Right renal pelvis (tissue), 4 donors: ENCODE measurements at regions not wholly inside any gene's neighbourhood (a gene's known extent, or its start where the extent isn't known, plus 50 kb on each side); places are given as distances from the start of the nearest gene placed in this dataset.

Experiments
- DNase-seq, 4 donors: peaks; one replicate each; pipeline ENCODE4 v3.0.0-alpha.2; 2013; ENCODE audit warnings: low read depth in 4 of 4, low spot score in 3 of 4, missing footprints in 1 of 4

- DNase-seq, result no peak
Measured at GRCh38 chr6:137750297-137750696, 116.8 kb upstream of the TNFAIP3 start.

GRCh38 chr6:137751768-137752560, 115.1 kb upstream of the TNFAIP3 start:
- DNase-seq, result no peak

- DNase-seq, result no peak
Measured at GRCh38 chr6:137754366-137754765, 112.7 kb upstream of the TNFAIP3 start.

- DNase-seq, result no peak
Measured at GRCh38 chr6:137754866-137755265, 112.2 kb upstream of the TNFAIP3 start.

GRCh38 chr6:137755284-137755683, 111.8 kb upstream of the TNFAIP3 start:
- no peak for DNase-seq

GRCh38 chr6:137756788-137757187, 110.3 kb upstream of the TNFAIP3 start:
- DNase-seq, result no peak

- DNase-seq, result no peak
Measured at GRCh38 chr6:137758661-137759060, 108.4 kb upstream of the TNFAIP3 start.

GRCh38 chr6:137759624-137760023, 107.4 kb upstream of the TNFAIP3 start:
- DNase-seq, result no peak

- no peak for DNase-seq
Measured at GRCh38 chr6:137761072-137761471, 106.0 kb upstream of the TNFAIP3 start.

- no peak for DNase-seq
Measured at GRCh38 chr6:137761487-137761886, 105.6 kb upstream of the TNFAIP3 start.

- DNase-seq, result no peak
Measured at GRCh38 chr6:137762168-137763090, 104.6 kb upstream of the TNFAIP3 start.

- no peak for DNase-seq
Measured at GRCh38 chr6:137763436-137763835, 103.6 kb upstream of the TNFAIP3 start.

GRCh38 chr6:137763886-137764285, 103.2 kb upstream of the TNFAIP3 start:
- no peak for DNase-seq

- no peak for DNase-seq
Measured at GRCh38 chr6:137764464-137764863, 102.6 kb upstream of the TNFAIP3 start.

GRCh38 chr6:137765059-137765458, 102.0 kb upstream of the TNFAIP3 start:
- DNase-seq, result no peak

GRCh38 chr6:137766596-137767370, 100.3 kb upstream of the TNFAIP3 start:
- DNase-seq, result no peak

- DNase-seq, result no peak
Measured at GRCh38 chr6:137767465-137767864, 99.6 kb upstream of the TNFAIP3 start.

- no peak for DNase-seq
Measured at GRCh38 chr6:137767911-137768690, 99.0 kb upstream of the TNFAIP3 start.

- DNase-seq, result no peak
Measured at GRCh38 chr6:137768935-137769334, 98.1 kb upstream of the TNFAIP3 start.

- DNase-seq, result no peak
Measured at GRCh38 chr6:137769797-137770362, 97.2 kb upstream of the TNFAIP3 start.
